ENCODE measurements at regions not wholly inside any gene's neighbourhood (a gene's known extent, or its start where the extent isn't known, plus 50 kb on each side); places are given as distances from the start of the nearest gene placed in this dataset.

- TF ChIP-seq POLR2A (IDR thresholded peaks at IDR 0.05; ENCODE audit: low read depth, low read length) (no peak), MAFK (IDR thresholded peaks at IDR 0.05; ENCODE audit: low read depth, low read length) (no peak), RFX5 (IDR thresholded peaks at IDR 0.05; ENCODE audit: low read depth, low read length) (no peak), CTCF (conservative IDR thresholded peaks at IDR 0.05; ENCODE audit: low read depth, low read length) (no peak), MXI1 (IDR thresholded peaks at IDR 0.05; ENCODE audit: borderline replicate concordance, low read depth, low read length) (no peak), USF2 (IDR thresholded peaks at IDR 0.05; ENCODE audit: low read depth, low read length) (no peak), SMC3 (IDR thresholded peaks at IDR 0.05; ENCODE audit: low read depth, low read length) (no peak)
These were observed 67.7 kb upstream of the STC2 start for GRCh38 chr5:173395933-173396308.
